ENCODE measurements at regions not wholly inside any gene's neighbourhood (a gene's known extent, or its start where the extent isn't known, plus 50 kb on each side); places are given as distances from the start of the nearest gene placed in this dataset.

- no peak for DNase-seq
Observed at GRCh38 chr15:95865330-95865739, 465.2 kb upstream of the NR2F2 start.

- no peak for DNase-seq
Observed at GRCh38 chr15:95866711-95867440, 463.6 kb upstream of the NR2F2 start.

DNA sequence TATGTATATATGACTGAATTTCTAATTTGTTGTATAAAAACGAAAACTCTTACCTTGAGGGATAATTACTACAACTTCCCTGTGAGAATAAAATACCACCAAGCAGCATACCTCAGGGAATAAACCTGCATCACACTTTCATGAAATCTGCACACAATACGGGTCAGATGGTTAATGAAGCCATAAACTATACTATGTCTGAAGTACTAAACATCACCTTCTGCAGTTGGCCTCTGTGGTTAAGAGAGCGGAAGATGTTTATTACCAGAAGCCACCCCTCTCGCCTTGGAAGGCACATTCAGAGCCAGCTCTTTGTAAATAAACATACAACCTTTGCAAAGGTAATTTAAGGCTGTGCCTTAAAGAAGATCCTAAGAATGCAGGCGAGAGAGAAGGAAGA, 462.1 kb upstream of the NR2F2 start:
- DNase-seq, result no peak

- no peak for DNase-seq
Observed at GRCh38 chr15:95868970-95869369, 461.5 kb upstream of the NR2F2 start.

DNA sequence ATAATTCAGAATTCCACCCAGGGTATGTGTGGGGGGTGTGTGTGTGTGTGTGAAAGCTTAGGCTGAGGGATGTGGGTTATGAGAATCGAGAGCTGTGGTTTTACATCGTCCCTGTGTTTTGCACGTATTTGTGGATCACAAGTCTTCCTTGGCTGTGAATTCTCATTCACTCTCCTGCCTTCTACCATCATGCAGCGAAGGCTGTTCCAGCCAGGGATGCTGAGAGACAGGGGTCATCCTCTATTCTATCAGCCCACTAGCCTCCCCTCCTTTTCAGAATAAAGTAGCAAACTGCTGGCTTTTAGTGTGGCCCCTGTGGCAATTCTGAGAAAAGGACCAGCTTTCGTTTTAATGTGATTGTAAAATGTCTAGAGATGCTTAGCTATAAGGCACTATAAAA, 460.6 kb upstream of the NR2F2 start:
- no peak for DNase-seq

DNA sequence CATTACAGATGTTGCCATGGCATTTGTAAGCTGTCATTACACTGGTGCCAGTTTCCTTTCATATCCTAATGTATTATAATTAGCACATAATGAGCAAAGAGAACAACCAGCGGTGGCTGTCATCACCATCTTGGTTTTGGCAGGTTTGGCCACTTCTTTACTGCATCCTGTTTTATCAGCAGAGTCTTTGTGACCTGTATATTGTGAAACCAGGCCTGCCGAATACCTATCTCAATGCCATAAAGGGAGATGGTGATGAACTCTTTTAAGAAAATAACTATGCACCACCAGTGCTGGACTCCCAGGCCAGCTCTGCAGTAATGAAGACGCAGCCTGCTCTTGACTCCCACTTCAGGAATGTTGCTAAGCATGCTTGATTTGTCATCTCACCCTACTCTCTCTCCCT, 458.1 kb upstream of the NR2F2 start:
- DNase-seq, result peak; percentile 75

- no peak for DNase-seq
Observed at GRCh38 chr15:95874637-95875036, 455.9 kb upstream of the NR2F2 start.

GRCh38 chr15:95875121-95875643, 455.3 kb upstream of the NR2F2 start:
- DNase-seq, result peak; percentile 31

DNA sequence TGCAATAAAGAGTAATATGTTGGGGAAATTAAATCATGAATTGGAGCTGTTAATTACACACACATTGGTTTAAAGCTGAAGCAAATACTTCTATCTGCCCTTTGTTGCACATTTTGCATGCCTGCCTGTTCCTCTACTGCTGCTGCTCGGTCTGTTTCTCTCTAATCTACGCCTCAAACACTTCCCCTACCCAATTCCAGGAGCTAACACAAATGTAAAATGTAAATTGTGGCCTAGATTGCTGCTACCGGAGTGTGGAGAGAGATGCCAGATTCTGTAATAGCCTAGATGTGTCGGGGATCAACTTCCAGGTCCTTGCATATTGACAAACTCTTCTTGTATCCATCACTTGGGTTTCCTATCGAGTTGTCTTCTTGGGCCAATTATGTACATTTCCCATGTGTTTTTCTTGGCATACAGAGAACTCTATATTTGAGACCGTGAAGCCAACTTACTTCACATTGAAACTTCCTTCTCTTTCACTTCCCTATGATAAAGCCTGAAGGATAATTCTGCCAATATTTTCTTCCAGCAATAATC, 450.4 kb upstream of the NR2F2 start:
- no peak for DNase-seq

DNA sequence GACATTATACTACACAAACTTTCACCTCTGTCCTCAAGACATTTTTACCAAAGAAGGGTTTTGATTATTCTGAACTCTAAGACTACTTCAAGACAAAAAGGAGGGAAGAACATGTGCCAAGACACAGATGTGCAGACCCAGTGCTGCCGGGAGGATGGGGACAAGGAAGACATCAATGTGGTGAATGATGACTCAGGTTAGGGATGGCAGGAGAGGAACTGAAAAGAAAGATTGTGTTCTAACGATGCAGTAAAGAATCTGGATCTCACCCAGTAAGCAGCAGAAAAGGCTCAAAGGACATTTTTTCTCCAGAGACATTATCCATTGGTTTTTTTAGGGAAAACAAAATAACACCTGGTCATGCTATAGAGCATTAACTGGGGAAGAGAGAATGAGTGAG, 449.9 kb upstream of the NR2F2 start:
- DNase-seq, result peak; percentile 20

- no peak for DNase-seq
Observed at GRCh38 chr15:95883064-95883463, 447.4 kb upstream of the NR2F2 start.

GRCh38 chr15:95884276-95884675, 446.2 kb upstream of the NR2F2 start:
- DNase-seq, result peak; percentile 85

GRCh38 chr15:95887666-95888390, 442.7 kb upstream of the NR2F2 start:
- DNase-seq, result peak; percentile 50

DNA sequence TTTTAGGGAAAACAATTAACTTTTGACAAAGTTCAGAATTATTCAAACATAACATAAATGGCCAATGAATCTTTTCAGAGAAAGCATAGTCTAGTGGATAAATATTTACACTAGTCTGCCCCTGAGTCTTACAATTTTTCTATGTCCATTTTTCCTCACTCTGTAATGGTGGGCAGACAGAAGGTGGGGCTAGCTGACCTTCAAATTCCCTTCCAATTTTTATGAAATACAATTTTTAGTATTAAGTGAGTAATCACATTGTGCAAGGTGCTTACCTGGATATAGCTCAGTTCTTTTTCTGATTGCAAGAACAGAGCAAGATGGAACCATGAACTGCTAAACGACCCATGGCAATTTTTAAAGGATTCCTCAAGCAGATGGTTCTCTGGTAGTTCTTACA, 441.7 kb upstream of the NR2F2 start:
- DNase-seq, result no peak

GRCh38 chr15:95894407-95894956, 436.0 kb upstream of the NR2F2 start:
- no peak for DNase-seq

- no peak for DNase-seq
Observed at GRCh38 chr15:95895508-95895907, 435.0 kb upstream of the NR2F2 start.

- DNase-seq, result no peak
Observed at GRCh38 chr15:95897651-95898050, 432.8 kb upstream of the NR2F2 start.

GRCh38 chr15:95898761-95899160, 431.7 kb upstream of the NR2F2 start:
- DNase-seq, result no peak

- no peak for DNase-seq
Observed at GRCh38 chr15:95901271-95901670, 429.2 kb upstream of the NR2F2 start.

DNA sequence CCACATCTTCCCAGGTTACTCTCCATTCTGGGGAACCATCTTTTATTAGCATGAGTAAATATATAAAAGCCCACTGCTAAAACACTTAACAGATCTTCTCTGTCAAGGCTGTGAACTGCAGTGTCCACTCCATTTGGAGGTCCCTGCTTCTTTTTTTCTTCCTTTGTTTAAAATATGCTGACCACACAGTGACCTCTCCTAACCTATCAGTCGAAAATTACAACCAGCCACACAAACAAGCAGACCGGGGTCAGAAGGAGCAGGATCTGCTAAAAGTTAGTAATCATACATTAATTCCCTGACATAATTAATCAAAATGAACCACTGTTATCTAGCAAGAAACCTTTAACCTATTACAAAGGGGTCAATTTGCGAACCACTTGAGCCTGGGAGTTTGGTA, 427.9 kb upstream of the NR2F2 start:
- DNase-seq, result no peak

GRCh38 chr15:95903352-95903751, 427.1 kb upstream of the NR2F2 start:
- DNase-seq, result no peak

DNA sequence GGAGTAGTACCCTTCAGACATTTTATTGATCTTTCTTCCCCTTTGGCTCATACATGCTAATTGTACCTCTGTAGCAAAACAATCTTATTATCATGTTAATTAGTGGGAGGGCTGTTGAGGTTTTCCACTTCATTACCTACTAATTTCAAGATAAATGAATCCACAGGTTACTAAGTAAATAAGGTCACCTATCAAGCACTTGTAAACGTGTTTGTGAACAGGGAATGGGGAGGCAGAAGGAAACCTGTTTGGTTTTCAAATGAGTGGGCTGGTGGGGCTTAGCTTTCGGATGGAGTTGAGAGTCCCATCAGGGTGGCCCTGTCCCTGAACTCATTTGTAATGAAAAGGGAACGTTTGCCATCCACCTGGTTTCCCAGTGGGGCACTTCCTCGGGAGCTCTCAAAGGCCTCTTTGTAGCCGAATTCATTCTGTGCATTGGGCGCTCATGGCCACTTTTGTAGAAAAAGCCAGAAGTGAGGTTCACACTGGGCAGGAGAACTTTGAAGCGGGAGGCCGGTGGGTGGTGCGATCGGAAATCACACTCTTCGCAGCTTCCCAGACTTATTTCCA, 419.8 kb upstream of the NR2F2 start:
- no peak for DNase-seq

- no peak for DNase-seq
Observed at GRCh38 chr15:95911570-95912279, 418.8 kb upstream of the NR2F2 start.
